Vagina (tissue), 2 donors: ENCODE measurements at regions not wholly inside any gene's neighbourhood (a gene's known extent, or its start where the extent isn't known, plus 50 kb on each side); places are given as distances from the start of the nearest gene placed in this dataset.

Source experiments
- DNase-seq, 2 donors: peaks; one replicate each; pipeline ENCODE4 v3.0.0-alpha.2; 2017; ENCODE audit errors: extremely low spot score in 2 of 2
- H3K27ac ChIP-seq: fragments of 200-600 bp; sonication (generic); one replicate; pipeline ENCODE4 v1.5.1; 2019
- H3K27me3 ChIP-seq: fragments of 200-600 bp; sonication (generic); one replicate; pipeline ENCODE4 v1.5.1; 2019
- H3K36me3 ChIP-seq, 2 donors: fragments of 200-600 bp; sonication (generic); one replicate each; pipeline ENCODE4 v1.5.1; 2017 to 2019
- H3K4me1 ChIP-seq: fragments of 200-600 bp; sonication (generic); one replicate; pipeline ENCODE4 v1.5.1; 2019
- H3K4me3 ChIP-seq, 2 donors: fragments of 200-600 bp; sonication (generic); 1 replicate in 1 of 2; 2 replicates in 1 of 2; pipeline ENCODE4 v1.5.1; 2016 to 2019
- H3K9me3 ChIP-seq: fragments of 200-600 bp; sonication (generic); one replicate; pipeline ENCODE4 v1.5.1; 2019
- CTCF ChIP-seq, 3 experiments: fragments of 450-650 bp in 2 of 3; fragments of 200-600 bp in 1 of 3; sonication (generic) in 1 of 3; IDR thresholded peaks; one replicate each; pipeline ENCODE4 v1.5.1; 2017 to 2019; ENCODE audit warnings: antibody characterized with exemption in 3 of 3, mild to moderate bottlenecking in 2 of 3, moderate library complexity in 2 of 3
- POLR2A ChIP-seq, 2 donors: fragments of 450-650 bp; IDR thresholded peaks; one replicate each; pipeline ENCODE4 v1.6.1; 2017; ENCODE audit warnings: antibody characterized with exemption in 2 of 2, mild to moderate bottlenecking in 2 of 2, moderate library complexity in 2 of 2
- POLR2AphosphoS5 ChIP-seq, 2 donors: sonication (generic); formaldehyde crosslinking; IDR thresholded peaks; one replicate each; pipeline ENCODE4 v1.9.0; 2017; ENCODE audit warnings: antibody characterized with exemption in 2 of 2, mild to moderate bottlenecking in 2 of 2, low read depth in 1 of 2; ENCODE audit not compliant: insufficient read depth in 1 of 2
- intact Hi-C: fragments of 100-400 bp; cut with DNase I; formaldehyde crosslinking; loops from one replicate; pipeline ENCODE4 v1.15.1; 2023

GRCh38 chr5:34587355-34588241 lies 68.5 kb upstream of the RAI14 start:
- no peak for TF ChIP-seq POLR2AphosphoS5 (IDR thresholded peaks at IDR 0.05; ENCODE audit: insufficient read depth in 1 of 2, low read depth in 1 of 2)
- TF ChIP-seq POLR2A (IDR thresholded peaks at IDR 0.05), result no peak
- no peak for TF ChIP-seq CTCF (IDR thresholded peaks at IDR 0.05)
- DNase-seq, result no peak
- peak overlapping the region; percentile 69 for H3K27ac ChIP-seq
- no peaks in the 10 kb centered on the region for H3K9me3 ChIP-seq
- no peaks in the 10 kb centered on the region for H3K4me1 ChIP-seq
- H3K27me3 ChIP-seq, result no peaks in the 10 kb centered on the region
- intact Hi-C loops, result no loop called here
- peak overlapping the region in 1 of 2 donors; percentile 18 for H3K4me3 ChIP-seq
- no peaks in the 10 kb centered on the region for H3K36me3 ChIP-seq

- no peaks in the 10 kb centered on the region for H3K9me3 ChIP-seq
- no peak overlapping the region for H3K4me3 ChIP-seq
- no peak for DNase-seq
- no peak overlapping the region for H3K27ac ChIP-seq
- H3K4me1 ChIP-seq, result no peaks in the 10 kb centered on the region
- intact Hi-C loops, result no loop called here
- no peaks in the 10 kb centered on the region for H3K27me3 ChIP-seq
- H3K36me3 ChIP-seq, result no peaks in the 10 kb centered on the region
- no peak for TF ChIP-seq POLR2A (IDR thresholded peaks at IDR 0.05)
- TF ChIP-seq CTCF (IDR thresholded peaks at IDR 0.05), result no peak
- TF ChIP-seq POLR2AphosphoS5 (IDR thresholded peaks at IDR 0.05; ENCODE audit: insufficient read depth in 1 of 2, low read depth in 1 of 2), result no peak
Observed at GRCh38 chr5:34589832-34590231, 66.3 kb upstream of the RAI14 start.

- H3K4me3 ChIP-seq, result no peak overlapping the region
- H3K36me3 ChIP-seq, result no peaks in the 10 kb centered on the region
- peaks cover 2% of the 10 kb centered on the region for H3K4me1 ChIP-seq
- no peak overlapping the region for H3K27ac ChIP-seq
- H3K9me3 ChIP-seq, result no peaks in the 10 kb centered on the region
- no peaks in the 10 kb centered on the region for H3K27me3 ChIP-seq
- DNase-seq, result no peak
- TF ChIP-seq CTCF (IDR thresholded peaks at IDR 0.05) (no peak), POLR2AphosphoS5 (IDR thresholded peaks at IDR 0.05; ENCODE audit: insufficient read depth in 1 of 2, low read depth in 1 of 2) (no peak), POLR2A (IDR thresholded peaks at IDR 0.05) (no peak)
- intact Hi-C loops, result no loop called here
Observed at GRCh38 chr5:34591723-34592122, 64.4 kb upstream of the RAI14 start.

GRCh38 chr5:34597034-34598027 lies 58.8 kb upstream of the RAI14 start:
- H3K27ac ChIP-seq, result peak overlapping the region; percentile 57
- H3K27me3 ChIP-seq, result no peaks in the 10 kb centered on the region
- H3K9me3 ChIP-seq, result no peaks in the 10 kb centered on the region
- H3K4me3 ChIP-seq, result no peak overlapping the region
- intact Hi-C loops, result no loop called here
- no peak for DNase-seq
- TF ChIP-seq POLR2AphosphoS5 (IDR thresholded peaks at IDR 0.05; ENCODE audit: insufficient read depth in 1 of 2, low read depth in 1 of 2) (no peak), CTCF (IDR thresholded peaks at IDR 0.05) (no peak), POLR2A (IDR thresholded peaks at IDR 0.05) (no peak)
- peaks cover 13% of the 10 kb centered on the region for H3K4me1 ChIP-seq
- no peaks in the 10 kb centered on the region for H3K36me3 ChIP-seq
